ENCODE measurements at regions not wholly inside any gene's neighbourhood (a gene's known extent, or its start where the extent isn't known, plus 50 kb on each side); places are given as distances from the start of the nearest gene placed in this dataset.

DNA sequence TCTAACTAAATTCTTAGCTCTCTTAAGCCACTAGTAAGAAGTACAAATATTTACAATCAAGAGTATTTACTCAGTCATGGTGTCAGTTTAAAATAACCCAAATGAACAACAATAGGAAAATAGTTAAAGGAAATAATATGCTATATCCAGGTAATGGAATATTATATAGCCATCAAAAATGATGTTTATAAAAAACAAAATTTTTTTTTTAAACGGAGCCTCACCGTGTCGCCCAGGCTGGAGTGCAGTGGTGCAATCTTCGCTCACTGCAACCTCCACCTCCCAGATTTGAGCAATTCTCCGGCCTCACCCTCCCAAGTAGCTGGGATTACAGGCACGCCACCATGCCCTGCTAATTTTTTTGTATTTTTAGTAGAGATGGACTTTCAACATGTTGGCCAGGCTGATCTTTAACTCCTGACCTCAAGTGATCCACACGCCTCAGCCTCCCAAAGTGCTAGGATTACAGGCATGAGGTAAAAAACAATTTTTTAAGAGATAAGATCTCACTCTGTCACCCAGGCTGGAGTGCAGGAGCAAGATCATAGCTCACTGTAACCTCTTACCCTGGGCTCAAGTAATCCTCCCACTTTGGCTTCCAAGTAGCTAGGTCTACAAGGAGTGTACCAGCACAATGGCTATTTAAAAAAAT lies 132.5 kb downstream of the NOC3L start:
- intact Hi-C loops (cut with micrococcal nuclease; ENCODE audit: unreplicated experiment) = no loop called here
- CTCF ChIA-PET (ENCODE audit: low intra/inter-chr PET ratio, low total read pairs) = no interaction called here
- ATAC-seq = no peak
- TF ChIP-seq SP4 (CRISPR knock-in tag; IDR thresholded peaks at IDR 0.05) = no peak
- no peak for TF ChIP-seq KLF6 (CRISPR knock-in tag; IDR thresholded peaks at IDR 0.05)
- no peak for TF ChIP-seq ZSCAN12 (CRISPR knock-in tag; IDR thresholded peaks at IDR 0.05)
- no peak for TF ChIP-seq CBX5 (CRISPR knock-in tag; IDR thresholded peaks at IDR 0.05; ENCODE audit: borderline replicate concordance)
- TF ChIP-seq NCOA2 (CRISPR knock-in tag; IDR thresholded peaks at IDR 0.05) = no peak
- TF ChIP-seq MAFG (CRISPR knock-in tag; IDR thresholded peaks at IDR 0.05) = no peak
- TF ChIP-seq ZNF354B (CRISPR knock-in tag; IDR thresholded peaks at IDR 0.05) = no peak
- no peak for TF ChIP-seq ZNF768 (CRISPR knock-in tag; IDR thresholded peaks at IDR 0.05)
- no peak for TF ChIP-seq REPIN1 (CRISPR knock-in tag; IDR thresholded peaks at IDR 0.05; ENCODE audit: borderline replicate concordance, low read depth)
- no peak for TF ChIP-seq FOSL1 (CRISPR knock-in tag; IDR thresholded peaks at IDR 0.05; ENCODE audit: borderline replicate concordance)
- no peak for TF ChIP-seq HNRNPK (IDR thresholded peaks at IDR 0.05; ENCODE audit: low read depth, low read length, poor library complexity, severe bottlenecking)
- no peak for TF ChIP-seq GZF1 (CRISPR knock-in tag; IDR thresholded peaks at IDR 0.05)
- no peak for TF ChIP-seq MED13 (CRISPR knock-in tag; IDR thresholded peaks at IDR 0.05)
- H3K27ac ChIP-seq (ENCODE audit: extremely low read length, insufficient read depth, low read length) = no peak overlapping the region
- FAIRE-seq = no peak
- no peaks in the 10 kb centered on the region for H4K20me1 ChIP-seq (ENCODE audit: insufficient read depth, low read length)
- no peaks in the 10 kb centered on the region for H3K27me3 ChIP-seq (ENCODE audit: control insufficient read depth in 1 of 2, insufficient read depth in 2 of 2, low read length in 2 of 2)
- POLR2A ChIA-PET = no interaction called here
- H3K9ac ChIP-seq (ENCODE audit: insufficient read depth, low read depth, low read length) = no peak overlapping the region
- 26% methylated on average over 7 of the region's 7 CpGs for WGBS (ENCODE audit: low lambda C conversion rate)
- in situ Hi-C loops (cut with HindIII; ENCODE audit: extremely low pct_ligation_motif_present, low pct_unique_long_range_greater_than_20kb) = no loop called here
- no peak overlapping the region for H2AFZ ChIP-seq (ENCODE audit: low read length)
- H3K79me2 ChIP-seq (ENCODE audit: insufficient read depth, low read length) = no peaks in the 10 kb centered on the region
- no TSS peak for BruUV-seq (replicated peaks)
- no peaks in the 10 kb centered on the region for H3K36me3 ChIP-seq (replicated peaks in 1 of 2; ENCODE audit: control insufficient read depth in 1 of 2, insufficient read depth in 2 of 2, low read length in 2 of 2)
- H3K9me3 ChIP-seq (ENCODE audit: low read length) = no peaks in the 10 kb centered on the region
- DNase-seq (ENCODE audit: low spot score) = no peak
- H3K4me1 ChIP-seq (ENCODE audit: insufficient read depth, low read length) = peaks cover 23% of the 10 kb centered on the region
- no peak overlapping the region for H3K4me3 ChIP-seq (replicated peaks in 1 of 3; ENCODE audit: insufficient read depth in 1 of 3, low read depth in 2 of 3, low read length in 3 of 3)
- H3K4me2 ChIP-seq (ENCODE audit: low read depth, low read length) = no peak overlapping the region
